ENCODE measurements at regions not wholly inside any gene's neighbourhood (a gene's known extent, or its start where the extent isn't known, plus 50 kb on each side); places are given as distances from the start of the nearest gene placed in this dataset.

GRCh38 chr5:166529200-166529599 is 1762.2 kb upstream of the WWC1 start:
- H3K9me3 ChIP-seq (ENCODE audit: control insufficient read depth in 2 of 3, low read length in 3 of 3): no peaks in the 10 kb centered on the region
- no peak overlapping the region for H3K27ac Mint-ChIP-seq
- H3K27me3 Mint-ChIP-seq: no peaks in the 10 kb centered on the region
- no peaks in the 10 kb centered on the region for H3K27me3 ChIP-seq (ENCODE audit: control insufficient read depth in 2 of 2, insufficient read depth in 2 of 2, low read length in 2 of 2)
- no peaks in the 10 kb centered on the region for H3K4me1 Mint-ChIP-seq
- intact Hi-C loops (cut with micrococcal nuclease): no loop called here
- ATAC-seq (no peak), DNase-seq (no peak)
- H3K36me3 ChIP-seq (ENCODE audit: control insufficient read depth in 2 of 3, insufficient read depth in 3 of 3, low read length in 3 of 3): no peaks in the 10 kb centered on the region
- ChIA-PET CTCF (no interaction called here), POLR2A (no interaction called here)
- no peak overlapping the region for H3K4me3 Mint-ChIP-seq
- no peaks in the 10 kb centered on the region for H3K4me1 ChIP-seq (ENCODE audit: control insufficient read depth in 2 of 2, insufficient read depth in 2 of 2, low read length in 2 of 2)
- peaks cover 0 to 12% (median 6%) of the 10 kb centered on the region in 11 donors for H3K9me3 Mint-ChIP-seq
- peaks cover 0 to 4% (median 0%) of the 10 kb centered on the region in 5 donors for H3K36me3 Mint-ChIP-seq
- no peak overlapping the region for H3K4me3 ChIP-seq (ENCODE audit: low read length)
- no peak overlapping the region for H3K27ac ChIP-seq (ENCODE audit: low read depth, low read length)

- DNase-seq (no peak), ATAC-seq (no peak)
- Histone ChIP-seq H3K27me3 (ENCODE audit: control insufficient read depth in 2 of 2, insufficient read depth in 2 of 2, low read length in 2 of 2) (no peaks in the 10 kb centered on the region), H3K27ac (ENCODE audit: low read depth, low read length) (no peak overlapping the region), H3K4me3 (ENCODE audit: low read length) (no peak overlapping the region), H3K9me3 (ENCODE audit: control insufficient read depth in 2 of 3, low read length in 3 of 3) (no peaks in the 10 kb centered on the region), H3K36me3 (ENCODE audit: control insufficient read depth in 2 of 3, insufficient read depth in 3 of 3, low read length in 3 of 3) (no peaks in the 10 kb centered on the region), H3K4me1 (ENCODE audit: control insufficient read depth in 2 of 2, insufficient read depth in 2 of 2, low read length in 2 of 2) (no peaks in the 10 kb centered on the region)
- no peaks in the 10 kb centered on the region for H3K36me3 Mint-ChIP-seq
- ChIA-PET POLR2A (no interaction called here), CTCF (no interaction called here)
- peaks cover 0 to 8% (median 3%) of the 10 kb centered on the region in 11 donors for H3K9me3 Mint-ChIP-seq
- H3K4me1 Mint-ChIP-seq: no peaks in the 10 kb centered on the region
- no peaks in the 10 kb centered on the region for H3K27me3 Mint-ChIP-seq
- H3K27ac Mint-ChIP-seq: no peak overlapping the region
- no peak overlapping the region for H3K4me3 Mint-ChIP-seq
- intact Hi-C loops (cut with micrococcal nuclease): loop anchor here in 1 of 2 donors (1.0 kb wide), 1 partner anchor 13 kb away; no protein-coding TSS in a partner anchor
These were observed 1758.8 kb upstream of the WWC1 start for GRCh38 chr5:166532456-166533220.

GRCh38 chr5:166535641-166536040 is 1755.8 kb upstream of the WWC1 start:
- Histone ChIP-seq H3K9me3 (ENCODE audit: control insufficient read depth in 2 of 3, low read length in 3 of 3) (no peaks in the 10 kb centered on the region), H3K4me1 (ENCODE audit: control insufficient read depth in 2 of 2, insufficient read depth in 2 of 2, low read length in 2 of 2) (no peaks in the 10 kb centered on the region), H3K27me3 (ENCODE audit: control insufficient read depth in 2 of 2, insufficient read depth in 2 of 2, low read length in 2 of 2) (no peaks in the 10 kb centered on the region), H3K4me3 (ENCODE audit: low read length) (no peak overlapping the region), H3K27ac (ENCODE audit: low read depth, low read length) (no peak overlapping the region), H3K36me3 (ENCODE audit: control insufficient read depth in 2 of 3, insufficient read depth in 3 of 3, low read length in 3 of 3) (no peaks in the 10 kb centered on the region)
- H3K9me3 Mint-ChIP-seq: peaks cover 0 to 13% (median 6%) of the 10 kb centered on the region in 11 donors
- ChIA-PET POLR2A (no interaction called here), CTCF (no interaction called here)
- H3K4me1 Mint-ChIP-seq: no peaks in the 10 kb centered on the region
- H3K27me3 Mint-ChIP-seq: no peaks in the 10 kb centered on the region
- no peak overlapping the region for H3K4me3 Mint-ChIP-seq
- DNase-seq: no peak
- H3K27ac Mint-ChIP-seq: no peak overlapping the region
- intact Hi-C loops (cut with micrococcal nuclease): no loop called here
- ATAC-seq: no peak
- H3K36me3 Mint-ChIP-seq: no peaks in the 10 kb centered on the region

DNA sequence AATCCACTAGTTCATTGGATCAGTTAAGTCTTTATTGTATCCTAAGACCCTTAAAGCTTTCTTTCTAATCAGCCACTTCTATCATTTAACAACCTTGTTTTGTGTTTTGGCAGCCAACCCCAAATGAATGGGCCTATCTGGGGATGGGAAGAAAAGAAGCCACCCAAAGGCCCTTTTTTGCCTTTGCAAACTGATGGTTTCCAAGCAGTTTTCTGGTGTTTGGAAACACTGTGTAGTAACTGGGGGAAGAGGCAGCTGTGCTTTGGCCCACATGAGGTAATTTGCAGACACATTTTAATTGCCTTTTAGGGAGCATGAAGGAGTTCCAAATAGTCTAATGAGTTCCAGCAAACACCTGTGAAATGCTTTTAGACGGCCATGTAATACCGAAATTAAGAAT is 1751.3 kb upstream of the WWC1 start:
- Mint-ChIP-seq H3K9me3 (peaks cover 0 to 18% (median 5%) of the 10 kb centered on the region in 11 donors), H3K27me3 (no peaks in the 10 kb centered on the region), H3K4me3 (no peak overlapping the region), H3K4me1 (no peaks in the 10 kb centered on the region), H3K36me3 (no peaks in the 10 kb centered on the region), H3K27ac (no peak overlapping the region)
- Histone ChIP-seq H3K4me3 (ENCODE audit: low read length) (no peak overlapping the region), H3K36me3 (ENCODE audit: control insufficient read depth in 2 of 3, insufficient read depth in 3 of 3, low read length in 3 of 3) (no peaks in the 10 kb centered on the region), H3K9me3 (ENCODE audit: control insufficient read depth in 2 of 3, low read length in 3 of 3) (no peaks in the 10 kb centered on the region), H3K4me1 (ENCODE audit: control insufficient read depth in 2 of 2, insufficient read depth in 2 of 2, low read length in 2 of 2) (no peaks in the 10 kb centered on the region), H3K27me3 (ENCODE audit: control insufficient read depth in 2 of 2, insufficient read depth in 2 of 2, low read length in 2 of 2) (no peaks in the 10 kb centered on the region), H3K27ac (ENCODE audit: low read depth, low read length) (no peak overlapping the region)
- DNase-seq: no peak
- POLR2A ChIA-PET: no interaction called here
- CTCF ChIA-PET: no interaction called here
- no peak for ATAC-seq
- intact Hi-C loops (cut with micrococcal nuclease): no loop called here

DNA sequence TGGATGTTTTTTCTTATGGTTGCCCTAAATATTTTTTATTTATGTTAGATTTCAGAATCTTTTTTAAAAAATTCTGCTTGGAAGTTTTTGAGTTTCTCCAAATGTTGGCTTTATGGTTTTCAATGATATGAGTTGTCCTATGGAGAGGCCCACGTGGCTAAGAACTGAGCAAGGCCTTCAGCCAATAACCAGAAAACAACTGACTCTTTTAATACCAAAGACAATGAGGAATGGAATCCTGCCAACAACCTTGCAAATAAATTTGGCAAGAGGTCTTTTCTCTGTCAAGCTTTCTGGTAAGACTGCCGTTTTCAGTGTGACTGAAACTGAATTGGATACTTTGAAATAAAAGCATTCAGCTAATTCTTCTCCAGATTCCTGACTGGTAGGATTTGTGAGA is 1740.1 kb upstream of the WWC1 start:
- intact Hi-C loops (cut with micrococcal nuclease): no loop called here
- no peaks in the 10 kb centered on the region for H3K4me1 Mint-ChIP-seq

GRCh38 chr5:166553778-166554177 is 1737.7 kb upstream of the WWC1 start:
- H3K27me3 ChIP-seq (ENCODE audit: control insufficient read depth in 2 of 2, insufficient read depth in 2 of 2, low read length in 2 of 2): no peaks in the 10 kb centered on the region

More for the DNA sequence above, 1740.1 kb upstream of the WWC1 start:
- Histone ChIP-seq H3K4me1 (ENCODE audit: control insufficient read depth in 2 of 2, insufficient read depth in 2 of 2, low read length in 2 of 2) (no peaks in the 10 kb centered on the region), H3K4me3 (ENCODE audit: low read length) (no peak overlapping the region), H3K27me3 (ENCODE audit: control insufficient read depth in 2 of 2, insufficient read depth in 2 of 2, low read length in 2 of 2) (no peaks in the 10 kb centered on the region), H3K9me3 (ENCODE audit: control insufficient read depth in 2 of 3, low read length in 3 of 3) (no peaks in the 10 kb centered on the region), H3K27ac (ENCODE audit: low read depth, low read length) (no peak overlapping the region), H3K36me3 (ENCODE audit: control insufficient read depth in 2 of 3, insufficient read depth in 3 of 3, low read length in 3 of 3) (no peaks in the 10 kb centered on the region)
- DNase-seq: no peak
- no peak overlapping the region for H3K27ac Mint-ChIP-seq
- ChIA-PET CTCF (no interaction called here), POLR2A (no interaction called here)
- no peak overlapping the region for H3K4me3 Mint-ChIP-seq
- H3K36me3 Mint-ChIP-seq: no peaks in the 10 kb centered on the region
- no peaks in the 10 kb centered on the region for H3K27me3 Mint-ChIP-seq
- peaks cover 3 to 17% (median 7%) of the 10 kb centered on the region in 11 donors for H3K9me3 Mint-ChIP-seq
- ATAC-seq: no peak

DNA sequence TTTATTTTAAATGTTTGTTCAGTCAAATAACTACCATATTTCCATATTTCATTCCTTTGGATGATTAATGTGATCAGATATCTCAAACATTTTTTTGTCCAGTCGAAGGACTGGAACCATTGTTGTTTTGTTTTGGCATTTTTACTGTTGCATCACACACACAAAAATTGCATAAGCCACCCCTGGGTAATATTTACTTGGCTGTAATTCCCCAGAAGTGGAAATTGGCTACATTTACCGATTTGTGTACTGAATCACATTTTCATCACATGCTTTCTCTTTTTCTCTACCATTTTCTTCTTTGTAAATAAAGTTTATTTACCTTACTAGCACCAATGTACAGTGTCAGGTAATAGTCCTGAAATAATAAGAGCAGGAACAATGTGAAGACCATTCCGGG is 1729.7 kb upstream of the WWC1 start:
- Mint-ChIP-seq H3K27ac (no peak overlapping the region), H3K9me3 (peaks cover 0 to 31% (median 6%) of the 10 kb centered on the region in 11 donors), H3K4me3 (no peak overlapping the region), H3K27me3 (no peaks in the 10 kb centered on the region), H3K36me3 (no peaks in the 10 kb centered on the region), H3K4me1 (no peaks in the 10 kb centered on the region)
- no peaks in the 10 kb centered on the region for H3K36me3 ChIP-seq (ENCODE audit: control insufficient read depth in 2 of 3, insufficient read depth in 3 of 3, low read length in 3 of 3)
- H3K27me3 ChIP-seq (ENCODE audit: control insufficient read depth in 2 of 2, insufficient read depth in 2 of 2, low read length in 2 of 2): no peaks in the 10 kb centered on the region
- H3K9me3 ChIP-seq (ENCODE audit: control insufficient read depth in 2 of 3, low read length in 3 of 3): peaks cover 0 to 6% (median 0%) of the 10 kb centered on the region in 3 experiments
- intact Hi-C loops (cut with micrococcal nuclease): no loop called here
- ChIA-PET CTCF (no interaction called here), POLR2A (no interaction called here)
- no peak for ATAC-seq
- DNase-seq: no peak
- no peak overlapping the region for H3K27ac ChIP-seq (ENCODE audit: low read depth, low read length)
- no peaks in the 10 kb centered on the region for H3K4me1 ChIP-seq (ENCODE audit: control insufficient read depth in 2 of 2, insufficient read depth in 2 of 2, low read length in 2 of 2)
- no peak overlapping the region for H3K4me3 ChIP-seq (ENCODE audit: low read length)

More at GRCh38 chr5:166553778-166554177, 1737.7 kb upstream of the WWC1 start:
- no peak for ATAC-seq
- ChIA-PET CTCF (no interaction called here), POLR2A (no interaction called here)
- Histone ChIP-seq H3K4me3 (ENCODE audit: low read length) (no peak overlapping the region), H3K36me3 (ENCODE audit: control insufficient read depth in 2 of 3, insufficient read depth in 3 of 3, low read length in 3 of 3) (no peaks in the 10 kb centered on the region), H3K4me1 (ENCODE audit: control insufficient read depth in 2 of 2, insufficient read depth in 2 of 2, low read length in 2 of 2) (no peaks in the 10 kb centered on the region), H3K27ac (ENCODE audit: low read depth, low read length) (no peak overlapping the region), H3K9me3 (ENCODE audit: control insufficient read depth in 2 of 3, low read length in 3 of 3) (no peaks in the 10 kb centered on the region)
- Mint-ChIP-seq H3K36me3 (no peaks in the 10 kb centered on the region), H3K4me3 (no peak overlapping the region), H3K4me1 (no peaks in the 10 kb centered on the region), H3K27me3 (no peaks in the 10 kb centered on the region), H3K27ac (no peak overlapping the region), H3K9me3 (peaks cover 3 to 17% (median 7%) of the 10 kb centered on the region in 11 donors)
- DNase-seq: no peak
- intact Hi-C loops (cut with micrococcal nuclease): no loop called here

Measured in naive thymus-derived CD4-positive, alpha-beta T cell (primary cell).